Activated CD4-positive, CD25-positive, alpha-beta regulatory T cell treated with anti-CD3 and anti-CD28 coated beads, Interleukin-2, amount 50 U/mL, for 72 hours (primary cell): ENCODE measurements at regions not wholly inside any gene's neighbourhood (a gene's known extent, or its start where the extent isn't known, plus 50 kb on each side); places are given as distances from the start of the nearest gene placed in this dataset.

Experiments
- DNase-seq: peaks from one replicate; pipeline ENCODE4 v3.0.0; 2021

- DNase-seq = no peak
These were observed 249.9 kb upstream of the JUN start for GRCh38 chr1:59033761-59034160.

GRCh38 chr1:59034925-59035324, 251.1 kb upstream of the JUN start:
- DNase-seq = no peak

DNA sequence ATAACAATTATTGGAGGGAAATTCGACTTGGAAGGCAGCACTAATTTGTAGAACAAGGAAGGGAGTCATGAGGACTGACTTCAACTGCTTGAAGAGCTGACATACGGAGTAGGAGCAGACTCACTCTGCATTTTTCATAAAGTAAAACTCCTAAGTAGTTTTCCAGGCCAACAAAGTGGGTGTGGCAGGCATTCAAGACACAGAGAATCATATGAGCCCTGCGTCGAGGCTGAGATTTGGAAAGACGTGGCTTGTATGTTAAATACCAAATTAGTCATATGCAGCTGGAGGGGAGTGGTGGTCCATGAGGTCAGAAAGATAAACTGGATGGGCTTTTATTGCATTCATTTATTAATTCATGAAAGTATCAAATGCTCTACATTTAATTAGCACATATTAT, 255.7 kb upstream of the JUN start:
- no peak for DNase-seq

DNA sequence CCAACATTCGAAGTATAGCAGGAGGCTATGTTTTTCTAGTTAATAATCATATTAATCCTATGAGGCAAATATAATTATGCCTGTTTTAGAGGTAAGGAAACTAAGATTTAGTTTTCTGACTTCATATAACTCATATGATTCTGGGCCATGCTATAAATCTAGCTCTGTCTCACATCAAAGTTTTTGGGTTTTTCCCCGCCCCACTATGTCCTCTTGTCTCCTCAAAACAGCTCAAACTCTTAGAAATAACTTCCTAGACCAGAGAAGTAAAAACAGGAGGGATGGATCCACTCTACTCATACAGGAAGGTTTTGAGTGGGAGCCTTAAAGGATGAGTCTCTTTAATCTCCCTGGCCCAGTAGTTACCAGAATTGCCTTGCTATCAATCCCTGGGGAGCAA, 256.4 kb upstream of the FGGY start:
- DNase-seq = no peak

GRCh38 chr1:59041646-59042277, 255.1 kb upstream of the FGGY start:
- DNase-seq = no peak

DNA sequence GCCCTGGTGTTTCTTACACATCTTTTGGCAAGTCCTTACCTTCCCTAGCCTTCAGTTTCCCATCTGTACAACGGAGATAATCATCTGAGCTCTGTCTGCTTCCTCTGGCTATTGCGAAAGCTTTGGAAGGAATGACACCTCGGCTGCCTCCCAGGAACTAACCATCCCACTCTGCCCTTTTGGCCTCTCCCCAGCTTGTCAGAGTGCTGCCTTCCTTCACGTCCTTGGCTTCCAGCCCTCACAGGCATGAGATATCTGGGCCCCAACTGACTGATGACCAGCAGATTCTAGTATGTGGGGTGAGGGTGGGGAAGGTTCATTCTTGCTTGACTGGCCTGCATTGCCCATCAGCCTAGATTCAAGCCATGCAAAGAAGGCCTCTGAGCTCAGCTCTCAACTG, 253.1 kb upstream of the FGGY start:
- no peak for DNase-seq

- no peak for DNase-seq
These were observed 252.3 kb upstream of the FGGY start for GRCh38 chr1:59044535-59045121.

- DNase-seq = no peak
These were observed 251.8 kb upstream of the FGGY start for GRCh38 chr1:59045137-59045536.

DNA sequence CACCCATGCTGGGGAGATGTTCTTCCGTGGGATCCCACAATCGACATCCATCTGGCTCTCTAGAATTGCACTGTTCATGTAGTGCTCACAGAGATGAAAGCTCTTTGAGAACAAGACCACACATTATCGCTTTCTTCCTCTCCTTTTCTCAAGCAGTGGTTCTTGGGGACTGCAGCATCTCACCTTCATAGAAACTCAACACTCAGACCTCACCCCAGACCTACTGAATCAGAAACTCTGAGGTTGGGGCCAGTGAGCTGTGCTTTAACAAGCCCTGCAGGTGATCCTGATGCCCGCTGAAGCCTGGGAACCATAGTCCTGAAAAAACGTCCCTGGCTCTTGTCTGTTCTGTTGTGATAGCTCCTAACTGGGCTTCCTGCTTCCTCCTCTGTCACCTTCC, 251.3 kb upstream of the FGGY start:
- no peak for DNase-seq

DNA sequence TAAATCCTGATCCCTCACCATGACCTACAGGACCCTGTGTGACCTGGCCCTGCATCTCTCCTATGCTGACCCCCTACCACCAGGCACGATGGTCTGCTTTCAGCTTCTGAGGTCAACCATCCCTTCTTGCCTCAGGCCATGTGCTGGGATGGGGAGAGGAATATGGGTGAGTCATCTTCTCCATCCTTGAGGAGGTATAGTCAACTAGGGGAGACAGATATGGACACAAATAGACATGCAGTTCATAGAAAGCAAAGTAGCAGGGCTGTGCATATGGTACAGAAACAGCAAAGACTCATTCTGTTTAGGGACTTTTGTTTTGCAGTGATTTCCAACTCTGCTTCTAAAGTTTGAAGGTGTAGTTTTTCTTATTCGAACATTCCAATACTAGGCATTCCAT, 250.8 kb upstream of the FGGY start:
- no peak for DNase-seq

DNA sequence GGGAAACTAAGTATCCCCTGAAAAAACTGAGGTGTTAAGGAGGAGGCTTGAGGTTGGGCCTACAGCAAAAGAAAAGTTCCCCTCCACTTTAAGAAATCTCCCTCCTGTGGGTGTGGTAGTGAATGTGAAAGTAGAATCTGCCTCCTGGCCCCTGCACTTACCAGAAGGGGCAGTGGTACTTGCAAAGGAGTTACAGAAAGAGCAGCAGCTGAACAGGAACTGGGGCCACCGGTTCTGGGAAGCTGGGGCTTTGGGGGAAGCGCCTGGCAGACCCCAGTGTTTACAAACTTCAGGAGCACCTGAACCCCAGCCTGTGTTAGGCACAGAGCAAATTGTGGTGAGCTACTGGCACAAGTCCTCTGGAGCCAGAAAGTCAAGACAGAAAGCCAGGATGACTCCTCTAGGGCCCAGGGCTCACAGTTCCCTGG, 250.2 kb upstream of the FGGY start:
- DNase-seq = peak; percentile 40

DNA sequence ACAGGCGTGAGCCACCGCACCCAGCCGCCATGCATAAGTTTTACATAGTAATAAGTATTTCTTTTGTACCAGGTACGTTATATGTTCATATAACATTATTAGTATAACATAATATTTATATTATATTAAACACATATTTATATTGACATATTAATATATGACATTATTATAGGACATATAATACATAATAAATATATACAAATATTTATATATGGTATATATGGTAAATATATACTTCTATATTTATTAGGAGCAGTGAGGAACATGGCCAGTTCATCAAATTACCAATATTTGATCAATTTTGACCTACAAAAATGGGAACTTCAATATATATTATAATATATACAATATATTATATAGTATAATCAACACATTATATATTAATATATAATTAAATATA, 245.9 kb upstream of the FGGY start:
- DNase-seq = no peak

- no peak for DNase-seq
These were observed 244.7 kb upstream of the FGGY start for GRCh38 chr1:59052166-59052590.

DNA sequence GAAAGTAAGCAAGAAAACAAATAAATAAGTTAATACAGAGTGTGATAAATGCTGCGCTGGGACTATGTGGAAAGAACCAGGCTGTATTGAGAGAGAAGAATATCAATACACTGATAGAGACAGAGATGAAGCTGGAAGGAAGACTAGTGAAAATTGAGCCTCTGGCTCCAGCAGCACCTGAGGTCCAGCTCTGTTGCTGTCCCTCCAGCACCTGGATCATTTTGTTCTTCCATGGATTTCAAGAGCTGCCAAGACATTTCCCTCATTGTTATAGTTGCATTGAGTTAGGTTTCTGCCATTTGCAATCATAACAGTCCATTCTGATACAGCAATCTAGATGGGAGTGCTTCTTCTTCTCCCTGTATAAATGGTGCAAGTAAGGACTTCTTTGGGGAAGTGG, 242.7 kb upstream of the FGGY start:
- DNase-seq = no peak

- no peak for DNase-seq
These were observed 240.8 kb upstream of the FGGY start for GRCh38 chr1:59055908-59056719.

DNA sequence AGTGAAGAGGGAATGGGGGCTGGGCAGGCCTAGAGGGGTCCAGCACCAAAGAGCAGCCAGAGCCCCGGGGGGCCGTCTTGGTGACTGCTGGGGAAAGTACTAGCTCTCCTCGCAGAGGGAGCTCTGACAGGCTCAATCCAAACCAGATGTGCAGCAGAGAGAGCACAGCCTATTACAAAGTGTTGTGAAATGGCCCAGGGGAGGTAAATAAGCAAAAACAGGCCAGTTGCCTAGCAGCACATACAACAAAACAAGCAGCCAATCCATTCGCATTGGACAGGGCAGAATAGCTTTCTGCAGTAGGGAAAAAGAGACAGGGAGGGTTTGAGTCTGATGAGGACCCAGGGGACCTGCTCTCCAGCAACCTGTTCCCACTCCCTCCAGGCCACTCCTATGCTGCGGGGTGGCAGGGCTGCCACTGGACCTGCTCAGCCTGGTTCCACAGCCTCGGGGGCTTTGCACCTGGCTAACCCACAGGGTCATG, 239.6 kb upstream of the FGGY start:
- DNase-seq = no peak

DNA sequence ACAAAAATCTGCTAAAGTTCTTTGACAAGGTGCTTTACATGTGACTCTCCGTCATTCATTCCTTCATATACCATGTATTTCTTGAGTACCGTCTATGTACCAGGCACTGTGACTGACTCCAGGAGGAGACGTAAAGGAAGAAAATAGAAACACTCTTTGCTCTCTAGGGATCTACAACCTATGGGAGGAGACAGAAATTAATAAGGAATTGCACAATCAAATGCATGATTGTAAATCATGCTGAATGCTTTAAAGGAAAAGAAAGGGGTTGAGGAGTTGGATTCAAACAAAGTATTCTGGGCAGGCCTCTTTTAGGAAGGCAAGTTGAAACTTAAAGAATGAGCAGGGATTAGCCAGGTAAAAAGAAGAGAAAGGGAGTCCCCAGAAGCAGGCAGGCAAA, 239.1 kb upstream of the FGGY start:
- no peak for DNase-seq

DNA sequence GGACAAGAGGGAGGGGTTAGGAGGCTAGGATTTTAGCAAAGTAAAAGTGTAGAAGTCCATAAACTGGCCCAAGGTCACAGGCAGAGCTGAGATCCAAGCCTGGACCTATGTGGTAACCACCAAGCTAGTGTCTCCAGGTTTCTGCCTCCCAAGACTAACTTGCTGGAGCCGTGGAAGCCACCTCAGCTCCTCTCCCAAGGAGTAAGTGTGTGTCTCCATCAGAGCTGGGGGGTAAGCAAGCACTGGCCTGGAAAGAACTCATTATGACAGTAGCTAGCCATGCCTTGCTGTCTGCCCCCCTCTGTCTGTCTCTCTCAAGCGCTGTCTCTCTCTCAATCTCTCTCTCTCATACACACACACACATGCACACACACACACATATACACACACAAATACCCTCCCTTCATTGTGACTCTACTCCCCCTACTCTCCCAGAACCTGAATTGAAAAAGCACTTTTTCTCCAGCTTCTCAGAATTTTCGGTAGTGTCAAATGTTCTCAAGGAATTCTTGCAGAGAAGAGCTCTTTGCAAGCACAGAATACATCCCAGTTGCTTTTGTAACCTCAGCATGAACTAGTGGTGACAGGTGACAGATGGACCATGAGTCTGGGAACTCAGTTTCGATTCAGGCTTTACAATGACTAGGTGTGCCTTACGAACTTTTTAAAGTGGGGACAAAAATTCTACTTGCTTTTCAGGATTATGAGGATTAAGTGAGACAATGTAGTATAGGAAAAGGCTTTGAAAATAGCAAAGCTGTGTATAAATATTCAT, 238.0 kb upstream of the FGGY start:
- no peak for DNase-seq

- no peak for DNase-seq
These were observed 235.0 kb upstream of the FGGY start for GRCh38 chr1:59061876-59062275.

- no peak for DNase-seq
These were observed 234.2 kb upstream of the FGGY start for GRCh38 chr1:59062743-59063142.

- DNase-seq = no peak
These were observed 233.4 kb upstream of the FGGY start for GRCh38 chr1:59063501-59063900.

GRCh38 chr1:59064592-59064991, 232.3 kb upstream of the FGGY start:
- no peak for DNase-seq

DNA sequence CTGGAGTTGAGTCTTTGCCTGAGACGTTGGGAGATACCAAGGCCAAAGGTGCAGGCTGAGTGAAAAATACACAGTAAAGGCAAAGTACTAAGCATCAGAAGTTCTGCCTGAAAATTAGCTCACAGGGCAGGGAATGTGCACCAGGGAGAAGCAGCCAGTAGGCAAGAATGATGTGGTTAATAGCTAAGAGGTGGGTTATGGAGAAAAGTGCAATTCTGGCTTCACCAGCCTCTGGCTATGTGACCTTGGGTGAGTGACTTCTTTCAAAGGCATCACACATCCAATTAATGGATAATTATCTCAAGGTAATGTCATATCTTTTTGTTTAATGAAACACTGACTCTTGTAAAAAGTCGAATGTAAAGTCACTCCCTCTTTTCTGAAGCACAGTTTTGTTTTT, 230.7 kb upstream of the FGGY start:
- DNase-seq = no peak
